T-helper 2 cell treated with Interferon-gamma antibody and Interleukin-4, amounts not matched to agents 5 μg/mL and 100 μg/mL, for 36 hours (primary cell): ENCODE measurements at regions not wholly inside any gene's neighbourhood (a gene's known extent, or its start where the extent isn't known, plus 50 kb on each side); places are given as distances from the start of the nearest gene placed in this dataset.

Experiments used
- DNase-seq: peaks from one replicate; pipeline ENCODE4 v3.0.0; 2021; ENCODE audit warnings: low spot score
- H3K27ac Mint-ChIP-seq: one replicate; pipeline ENCODE4 v1.8.0; 2021; ENCODE audit warnings: mild to moderate bottlenecking, mixed read lengths
- H3K27me3 Mint-ChIP-seq: one replicate; pipeline ENCODE4 v1.8.0; 2021; ENCODE audit warnings: low read depth, mixed read lengths
- H3K36me3 Mint-ChIP-seq: one replicate; pipeline ENCODE4 v1.8.0; 2021; ENCODE audit warnings: low read depth, mixed read lengths
- H3K4me1 Mint-ChIP-seq: one replicate; pipeline ENCODE4 v1.8.0; 2021; ENCODE audit warnings: low read depth, mixed read lengths
- H3K4me3 Mint-ChIP-seq: one replicate; pipeline ENCODE4 v1.8.0; 2022; ENCODE audit warnings: mild to moderate bottlenecking, moderate library complexity, mixed read lengths
- H3K9me3 Mint-ChIP-seq: one replicate; pipeline ENCODE4 v1.8.0; 2021; ENCODE audit warnings: mixed read lengths

GRCh38 chr2:120432293-120432975, 86.5 kb downstream of the INHBB start:
- Mint-ChIP-seq H3K27me3 (peaks cover 6% of the 10 kb centered on the region), H3K9me3 (no peaks in the 10 kb centered on the region), H3K27ac (no peak overlapping the region), H3K4me3 (no peak overlapping the region), H3K4me1 (no peaks in the 10 kb centered on the region), H3K36me3 (no peaks in the 10 kb centered on the region)
- no peak for DNase-seq

GRCh38 chr2:120432976-120433815, 87.3 kb downstream of the INHBB start:
- Mint-ChIP-seq H3K27ac (no peak overlapping the region), H3K27me3 (peaks cover 6% of the 10 kb centered on the region), H3K36me3 (no peaks in the 10 kb centered on the region), H3K4me3 (no peak overlapping the region), H3K4me1 (no peaks in the 10 kb centered on the region), H3K9me3 (no peaks in the 10 kb centered on the region)
- no peak for DNase-seq

DNA sequence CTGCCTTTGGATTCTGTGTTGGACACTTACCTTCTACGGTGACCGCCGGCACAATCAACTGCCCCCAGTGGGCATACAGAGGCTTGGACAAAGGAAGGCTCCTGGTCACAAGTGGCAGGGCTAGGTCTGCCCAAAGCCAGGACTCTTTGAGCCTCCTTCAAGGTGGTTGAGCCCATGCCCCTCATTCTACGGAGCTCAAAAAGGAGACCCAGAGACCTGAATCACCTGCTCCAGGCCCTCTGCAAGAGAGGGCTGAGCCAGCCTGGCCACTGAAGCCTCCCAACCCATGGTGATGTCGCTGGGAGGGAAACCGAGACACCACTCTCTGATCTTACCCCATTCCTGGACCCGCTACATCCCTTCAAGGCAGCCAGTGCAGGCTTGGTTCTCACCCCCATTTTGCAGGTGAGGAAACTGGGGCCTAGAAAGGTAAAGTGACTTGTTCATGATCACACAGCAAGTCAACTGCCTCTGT, 87.9 kb downstream of the INHBB start:
- Mint-ChIP-seq H3K4me1 (no peaks in the 10 kb centered on the region), H3K4me3 (no peak overlapping the region), H3K36me3 (no peaks in the 10 kb centered on the region), H3K9me3 (no peaks in the 10 kb centered on the region), H3K27ac (no peak overlapping the region), H3K27me3 (peaks cover 8% of the 10 kb centered on the region)
- no peak for DNase-seq

DNA sequence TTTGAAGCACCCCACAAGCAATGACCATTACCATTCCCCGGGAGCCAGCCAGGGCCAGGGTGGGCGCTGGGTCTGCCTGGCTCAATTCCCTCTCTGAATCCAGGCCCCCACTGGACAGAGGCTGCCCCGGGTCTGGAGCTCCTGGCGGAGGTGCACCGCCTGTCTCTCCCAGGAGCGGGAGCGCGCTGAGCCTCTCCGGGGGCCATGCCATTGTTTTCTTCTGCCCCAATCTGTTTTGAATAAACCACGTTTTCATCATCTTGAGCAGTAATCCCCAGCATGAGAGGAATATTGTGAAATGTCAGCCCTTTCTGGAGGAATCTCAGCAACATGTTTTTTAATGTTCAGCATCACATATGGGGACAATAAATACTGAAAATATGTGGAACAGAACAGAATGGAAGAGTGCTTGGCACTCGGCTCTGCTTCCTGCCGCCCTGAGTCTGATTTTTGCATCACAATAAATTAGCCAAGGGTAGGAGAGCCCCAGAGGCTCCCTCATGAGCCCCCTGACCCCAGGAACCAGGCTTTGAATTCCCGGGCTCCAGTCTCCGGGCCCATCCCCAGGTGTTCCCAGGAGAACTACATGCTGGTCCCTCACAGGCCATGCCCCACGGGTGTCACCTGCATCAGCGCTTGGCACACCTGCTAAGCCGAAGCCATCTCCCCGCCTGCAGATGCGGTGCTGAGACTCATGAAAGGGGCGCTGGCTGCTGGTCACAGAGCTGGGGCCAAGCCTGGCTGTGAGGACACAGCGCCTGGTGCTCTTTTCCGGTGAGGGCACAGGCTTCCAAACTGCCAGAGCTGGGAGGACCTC, 88.8 kb downstream of the INHBB start:
- peaks cover 14% of the 10 kb centered on the region for H3K27me3 Mint-ChIP-seq
- no peak overlapping the region for H3K4me3 Mint-ChIP-seq
- H3K9me3 Mint-ChIP-seq, result no peaks in the 10 kb centered on the region
- DNase-seq, result no peak
- no peak overlapping the region for H3K27ac Mint-ChIP-seq
- H3K4me1 Mint-ChIP-seq, result no peaks in the 10 kb centered on the region
- no peaks in the 10 kb centered on the region for H3K36me3 Mint-ChIP-seq

- Mint-ChIP-seq H3K4me3 (no peak overlapping the region), H3K4me1 (no peaks in the 10 kb centered on the region), H3K27ac (no peak overlapping the region), H3K27me3 (peaks cover 21% of the 10 kb centered on the region), H3K9me3 (no peaks in the 10 kb centered on the region), H3K36me3 (no peaks in the 10 kb centered on the region)
- DNase-seq, result no peak
Observed at GRCh38 chr2:120435671-120436459, 89.9 kb downstream of the INHBB start.

DNA sequence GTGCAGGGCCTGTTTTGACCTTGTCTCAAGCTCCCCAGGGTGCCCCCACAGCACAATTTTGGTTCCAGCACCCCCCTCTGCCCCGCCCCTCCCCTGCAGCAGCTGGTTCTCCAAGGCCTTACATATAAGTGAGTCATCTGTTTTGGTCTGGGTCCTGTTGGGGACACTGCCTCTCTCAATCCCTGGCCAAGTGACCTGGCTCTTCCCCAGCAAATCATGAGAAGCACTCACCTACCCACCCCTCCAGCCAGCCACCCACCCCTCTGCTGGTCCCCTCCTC, 90.5 kb downstream of the INHBB start:
- no peaks in the 10 kb centered on the region for H3K36me3 Mint-ChIP-seq
- H3K27me3 Mint-ChIP-seq, result peaks cover 27% of the 10 kb centered on the region
- no peaks in the 10 kb centered on the region for H3K9me3 Mint-ChIP-seq
- H3K27ac Mint-ChIP-seq, result no peak overlapping the region
- H3K4me1 Mint-ChIP-seq, result no peaks in the 10 kb centered on the region
- no peak overlapping the region for H3K4me3 Mint-ChIP-seq
- DNase-seq, result no peak

- no peak for DNase-seq
- Mint-ChIP-seq H3K36me3 (no peaks in the 10 kb centered on the region), H3K4me3 (no peak overlapping the region), H3K27me3 (peaks cover 33% of the 10 kb centered on the region), H3K27ac (no peak overlapping the region), H3K9me3 (no peaks in the 10 kb centered on the region), H3K4me1 (peaks cover 2% of the 10 kb centered on the region)
Observed at GRCh38 chr2:120436885-120437603, 91.1 kb downstream of the INHBB start.

- Mint-ChIP-seq H3K27ac (no peak overlapping the region), H3K27me3 (peaks cover 39% of the 10 kb centered on the region), H3K4me3 (no peak overlapping the region), H3K36me3 (no peaks in the 10 kb centered on the region), H3K9me3 (no peaks in the 10 kb centered on the region), H3K4me1 (peaks cover 3% of the 10 kb centered on the region)
- no peak for DNase-seq
Observed at GRCh38 chr2:120437604-120438000, 91.7 kb downstream of the INHBB start.

DNA sequence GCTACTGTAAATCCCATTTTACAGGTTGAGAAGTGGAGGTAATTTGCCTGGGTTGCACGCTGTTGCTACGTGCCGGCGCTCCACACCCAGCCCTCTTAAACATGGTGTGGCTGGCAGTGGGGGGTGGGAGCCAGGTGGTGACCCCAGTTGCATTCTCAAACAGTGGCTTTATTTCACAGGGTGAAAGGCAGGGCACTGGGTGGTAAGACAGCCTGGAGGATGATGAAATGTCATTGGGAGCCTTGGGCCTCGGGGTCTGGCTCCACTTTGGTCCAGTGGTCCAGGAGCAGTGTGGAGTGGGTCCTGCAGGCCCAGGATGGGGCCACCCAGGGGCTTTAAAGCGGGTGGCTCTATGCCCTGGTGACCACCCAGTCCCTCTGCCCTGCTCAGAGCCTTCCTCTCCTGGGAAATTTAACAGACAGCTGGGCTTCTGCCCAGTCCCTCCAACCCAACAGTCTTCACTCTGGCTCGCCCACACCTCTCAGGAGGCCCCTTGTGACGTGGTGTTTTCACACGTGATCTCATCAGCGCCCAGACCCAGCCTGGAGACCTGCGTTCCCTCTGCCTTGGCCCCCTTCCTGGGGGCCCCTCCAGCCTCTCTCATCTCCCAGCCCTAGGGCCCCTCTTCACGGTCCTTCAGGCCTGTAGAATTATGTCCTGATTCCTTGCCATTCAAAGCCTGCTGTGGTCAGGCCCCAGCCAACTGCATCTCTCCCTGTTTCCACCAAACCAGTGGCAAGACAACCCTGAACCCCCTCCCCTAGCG, 92.5 kb downstream of the INHBB start:
- peaks cover 5% of the 10 kb centered on the region for H3K4me1 Mint-ChIP-seq
- H3K36me3 Mint-ChIP-seq, result no peaks in the 10 kb centered on the region
- H3K27ac Mint-ChIP-seq, result no peak overlapping the region
- no peak for DNase-seq
- no peak overlapping the region for H3K4me3 Mint-ChIP-seq
- peaks cover 45% of the 10 kb centered on the region for H3K27me3 Mint-ChIP-seq
- no peaks in the 10 kb centered on the region for H3K9me3 Mint-ChIP-seq

DNA sequence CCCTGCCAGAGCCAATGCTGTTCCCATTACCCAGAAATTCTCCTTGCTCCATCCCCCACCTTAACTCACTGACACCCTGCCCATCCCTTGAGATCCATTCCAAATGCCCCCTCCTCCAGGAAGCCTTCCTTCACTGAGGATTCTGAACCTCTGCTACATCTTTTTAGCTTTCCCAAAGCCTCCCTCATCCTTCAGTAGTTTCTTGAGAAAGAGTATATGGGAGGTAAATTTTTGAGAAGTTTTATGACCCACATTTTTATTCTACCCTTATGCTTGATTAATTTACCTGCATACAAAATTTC, 93.1 kb downstream of the INHBB start:
- peaks cover 5% of the 10 kb centered on the region for H3K4me1 Mint-ChIP-seq
- H3K4me3 Mint-ChIP-seq, result no peak overlapping the region
- no peaks in the 10 kb centered on the region for H3K36me3 Mint-ChIP-seq
- DNase-seq, result no peak
- peaks cover 50% of the 10 kb centered on the region for H3K27me3 Mint-ChIP-seq
- H3K27ac Mint-ChIP-seq, result no peak overlapping the region
- H3K9me3 Mint-ChIP-seq, result no peaks in the 10 kb centered on the region

DNA sequence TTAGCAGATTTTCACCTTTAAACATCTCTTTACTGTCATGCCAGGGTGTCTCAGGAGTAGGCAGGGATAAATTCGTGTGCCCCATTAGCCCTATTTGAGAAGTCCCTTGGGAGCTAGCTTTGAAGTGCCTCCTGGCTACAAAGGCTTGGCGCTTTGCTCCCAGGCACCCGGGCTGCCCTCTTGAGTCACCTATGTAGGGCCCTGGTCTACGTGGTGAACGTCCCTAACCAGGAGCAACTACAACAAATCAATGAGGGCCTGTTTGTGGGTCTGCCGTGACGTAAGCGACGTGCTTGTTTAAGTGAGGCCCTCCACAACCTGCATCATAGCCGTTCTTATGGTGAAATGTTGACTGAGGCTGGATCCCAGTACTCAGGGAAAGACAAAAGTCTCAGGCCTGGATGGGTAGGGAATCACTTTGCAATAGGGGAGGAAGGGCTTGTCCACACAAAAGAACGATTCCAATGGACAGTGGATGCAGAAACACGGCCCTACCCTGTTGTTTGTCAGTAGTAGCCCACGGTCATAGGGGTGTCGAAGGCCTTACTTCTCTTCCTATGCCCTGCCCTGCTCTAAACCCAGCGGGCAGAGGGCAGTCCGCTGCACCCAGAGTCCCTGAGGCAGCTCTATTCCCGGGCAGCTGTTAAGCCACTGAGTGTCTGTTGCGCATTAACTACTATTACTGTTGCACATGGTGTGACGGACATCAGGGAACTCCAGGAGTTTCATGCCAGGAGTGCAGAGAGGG, 93.9 kb downstream of the INHBB start:
- no peak for DNase-seq
- H3K36me3 Mint-ChIP-seq, result no peaks in the 10 kb centered on the region

More for the DNA sequence above, 93.9 kb downstream of the INHBB start:
- H3K27ac Mint-ChIP-seq, result no peak overlapping the region
- no peaks in the 10 kb centered on the region for H3K9me3 Mint-ChIP-seq
- no peak overlapping the region for H3K4me3 Mint-ChIP-seq
- H3K27me3 Mint-ChIP-seq, result peaks cover 58% of the 10 kb centered on the region
- peaks cover 5% of the 10 kb centered on the region for H3K4me1 Mint-ChIP-seq
